GM21390 (cell line): ENCODE measurements at regions not wholly inside any gene's neighbourhood (a gene's known extent, or its start where the extent isn't known, plus 50 kb on each side); places are given as distances from the start of the nearest gene placed in this dataset.
"Not testable (repeated sequence)": the region's sequence is repeated elsewhere in the genome, so short reads cannot be mapped to it uniquely, and the experiment has no call there.

Experiments
- ATAC-seq: cut with Tn5 transposase; IDR thresholded peaks from one replicate; pipeline ENCODE4 v1.9.1; 2021; ENCODE audit not compliant: unreplicated experiment

GRCh38 chr14:84859116-84859515 lies 670.8 kb upstream of the FLRT2 start:
- no peak for ATAC-seq

GRCh38 chr14:84864548-84865271 lies 665.2 kb upstream of the FLRT2 start:
- ATAC-seq, result no peak

GRCh38 chr14:84871734-84872133 lies 658.2 kb upstream of the FLRT2 start:
- ATAC-seq, result no peak

- no peak for ATAC-seq
These were observed 655.5 kb upstream of the FLRT2 start for GRCh38 chr14:84874436-84874835.

GRCh38 chr14:84877061-84877460 lies 652.9 kb upstream of the FLRT2 start:
- no peak for ATAC-seq

GRCh38 chr14:84882830-84883229 lies 647.1 kb upstream of the FLRT2 start:
- no peak for ATAC-seq

GRCh38 chr14:84885061-84885460 lies 644.9 kb upstream of the FLRT2 start:
- ATAC-seq, result no peak

- no peak for ATAC-seq
These were observed 638.5 kb upstream of the FLRT2 start for GRCh38 chr14:84891404-84891803.

- no peak for ATAC-seq
These were observed 635.7 kb upstream of the FLRT2 start for GRCh38 chr14:84894254-84894653.

- no peak for ATAC-seq
These were observed 607.6 kb upstream of the FLRT2 start for GRCh38 chr14:84922370-84922769.

- ATAC-seq, result no peak
These were observed 603.3 kb upstream of the FLRT2 start for GRCh38 chr14:84926656-84927055.

GRCh38 chr14:84927096-84927827 lies 602.7 kb upstream of the FLRT2 start:
- ATAC-seq, result no peak

GRCh38 chr14:84929086-84929485 lies 600.9 kb upstream of the FLRT2 start:
- ATAC-seq, result no peak

GRCh38 chr14:84929834-84930233 lies 600.1 kb upstream of the FLRT2 start:
- ATAC-seq, result no peak

GRCh38 chr14:84937016-84937415 lies 592.9 kb upstream of the FLRT2 start:
- ATAC-seq, result no peak

GRCh38 chr14:84937449-84937848 lies 592.5 kb upstream of the FLRT2 start:
- no peak for ATAC-seq

GRCh38 chr14:84944901-84945300 lies 585.0 kb upstream of the FLRT2 start:
- not testable (repeated sequence) for ATAC-seq

GRCh38 chr14:84959851-84960520 lies 570.0 kb upstream of the FLRT2 start:
- no peak for ATAC-seq

GRCh38 chr14:84961637-84962036 lies 568.3 kb upstream of the FLRT2 start:
- ATAC-seq, result no peak

- ATAC-seq, result no peak
These were observed 566.4 kb upstream of the FLRT2 start for GRCh38 chr14:84963518-84963917.

GRCh38 chr14:84965279-84965678 lies 564.7 kb upstream of the FLRT2 start:
- ATAC-seq, result no peak

- no peak for ATAC-seq
These were observed 560.4 kb upstream of the FLRT2 start for GRCh38 chr14:84969501-84969900.
